Activated T-helper 1 cell treated with anti-CD3 and anti-CD28 coated beads, Interleukin-12 subunit alpha, Interleukin-12 subunit beta, Interleukin-2, Interleukin-4 antibody, amounts not matched to agents 30 ng/mL and 10 ng/mL and 1 ng/mL, durations not matched to agents 14 hours and 24 hours and 36 hours (primary cell): ENCODE measurements at regions not wholly inside any gene's neighbourhood (a gene's known extent, or its start where the extent isn't known, plus 50 kb on each side); places are given as distances from the start of the nearest gene placed in this dataset.
"Not testable (repeated sequence)": the region's sequence is repeated elsewhere in the genome, so short reads cannot be mapped to it uniquely, and the experiment has no call there.

ENCODE experiments used
- DNase-seq: peaks from one replicate; pipeline ENCODE4 v3.0.0; 2021; ENCODE audit warnings: low spot score
- H3K27ac Mint-ChIP-seq: one replicate; pipeline ENCODE4 v1.8.0; 2021; ENCODE audit warnings: mild to moderate bottlenecking, mixed read lengths
- H3K27me3 Mint-ChIP-seq: one replicate; pipeline ENCODE4 v1.8.0; 2022; ENCODE audit warnings: mild to moderate bottlenecking, moderate library complexity, mixed read lengths; ENCODE audit not compliant: insufficient read depth
- H3K36me3 Mint-ChIP-seq: one replicate; pipeline ENCODE4 v1.8.0; 2021; ENCODE audit warnings: low read depth, mixed read lengths
- H3K4me1 Mint-ChIP-seq: one replicate; pipeline ENCODE4 v1.8.0; 2021; ENCODE audit warnings: low read depth, mixed read lengths
- H3K4me3 Mint-ChIP-seq: one replicate; pipeline ENCODE4 v1.8.0; 2021; ENCODE audit warnings: mild to moderate bottlenecking, moderate library complexity, mixed read lengths
- H3K9me3 Mint-ChIP-seq: one replicate; pipeline ENCODE4 v1.8.0; 2021; ENCODE audit warnings: mixed read lengths
- intact Hi-C: fragments of 100-400 bp; cut with micrococcal nuclease; formaldehyde crosslinking; loops from one replicate; pipeline ENCODE4 v1.15.1; 2024

DNA sequence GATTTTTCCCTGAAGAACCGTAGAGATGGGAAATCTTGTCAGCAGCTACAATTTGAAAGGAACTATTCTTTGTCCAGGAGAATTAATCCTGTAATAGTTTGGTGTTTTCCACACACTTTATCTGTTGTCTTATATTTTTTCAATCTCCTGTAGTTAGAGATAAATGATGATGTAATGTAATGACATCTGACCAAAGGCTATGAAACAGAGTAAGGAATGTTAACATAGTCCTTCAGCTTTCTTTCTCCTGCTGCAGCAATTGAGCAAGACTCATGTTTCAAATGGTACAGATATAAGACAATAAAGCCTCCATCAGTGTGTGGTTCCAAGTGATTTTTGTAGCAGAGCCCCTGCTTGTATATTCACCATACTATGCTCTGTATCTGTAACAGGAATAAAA is 1028.4 kb downstream of the SI start:
- Mint-ChIP-seq H3K36me3 (no peaks in the 10 kb centered on the region), H3K27me3 (no peaks in the 10 kb centered on the region), H3K4me3 (no peak overlapping the region), H3K4me1 (no peaks in the 10 kb centered on the region), H3K27ac (no peak overlapping the region), H3K9me3 (peaks cover 4% of the 10 kb centered on the region)
- intact Hi-C loops, result no loop called here
- DNase-seq, result no peak

DNA sequence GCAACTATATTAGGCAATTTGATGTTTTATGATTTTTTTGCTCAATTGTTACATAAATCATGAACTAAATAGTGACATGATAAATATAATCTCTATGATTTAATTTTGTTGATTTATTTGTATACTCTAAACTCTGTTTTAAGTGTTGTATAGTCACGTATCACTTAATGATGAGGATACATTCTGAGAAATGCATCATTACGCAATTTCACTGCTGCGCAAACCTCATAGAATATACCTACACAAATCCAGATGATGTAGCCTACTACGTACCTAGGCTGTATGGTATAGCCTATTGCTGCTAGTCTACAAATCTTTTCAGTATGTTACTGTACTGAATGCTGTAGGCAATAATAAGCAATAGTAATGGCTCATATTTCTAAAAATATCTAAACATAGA is 1029.8 kb downstream of the SI start:
- no peaks in the 10 kb centered on the region for H3K4me1 Mint-ChIP-seq
- H3K4me3 Mint-ChIP-seq, result no peak overlapping the region
- H3K27me3 Mint-ChIP-seq, result no peaks in the 10 kb centered on the region
- H3K36me3 Mint-ChIP-seq, result no peaks in the 10 kb centered on the region
- no peak overlapping the region for H3K27ac Mint-ChIP-seq
- intact Hi-C loops, result no loop called here
- H3K9me3 Mint-ChIP-seq, result peaks cover 9% of the 10 kb centered on the region
- no peak for DNase-seq

DNA sequence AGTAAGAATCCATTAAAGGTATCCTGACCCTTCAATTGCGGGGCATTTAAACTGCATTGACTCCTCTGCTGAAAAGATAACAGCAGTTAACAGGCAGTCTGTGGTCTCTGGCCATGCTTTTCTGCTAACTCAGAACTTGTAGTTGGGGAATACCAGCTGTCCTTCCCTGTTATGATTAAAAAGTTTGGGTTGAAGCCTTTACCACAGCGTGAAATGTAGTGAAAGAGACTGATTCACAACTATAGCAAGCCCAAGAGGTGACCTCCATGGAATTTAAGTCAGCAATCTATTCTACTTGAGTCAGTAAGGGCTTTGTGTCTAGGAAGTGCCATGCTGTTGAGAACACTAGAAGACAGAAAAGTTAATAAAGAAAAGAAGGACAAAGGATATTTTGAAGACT is 1037.3 kb downstream of the SI start:
- Mint-ChIP-seq H3K4me3 (no peak overlapping the region), H3K9me3 (peaks cover 11% of the 10 kb centered on the region), H3K27ac (no peak overlapping the region), H3K4me1 (no peaks in the 10 kb centered on the region), H3K36me3 (no peaks in the 10 kb centered on the region), H3K27me3 (no peaks in the 10 kb centered on the region)
- intact Hi-C loops, result no loop called here
- DNase-seq, result no peak

DNA sequence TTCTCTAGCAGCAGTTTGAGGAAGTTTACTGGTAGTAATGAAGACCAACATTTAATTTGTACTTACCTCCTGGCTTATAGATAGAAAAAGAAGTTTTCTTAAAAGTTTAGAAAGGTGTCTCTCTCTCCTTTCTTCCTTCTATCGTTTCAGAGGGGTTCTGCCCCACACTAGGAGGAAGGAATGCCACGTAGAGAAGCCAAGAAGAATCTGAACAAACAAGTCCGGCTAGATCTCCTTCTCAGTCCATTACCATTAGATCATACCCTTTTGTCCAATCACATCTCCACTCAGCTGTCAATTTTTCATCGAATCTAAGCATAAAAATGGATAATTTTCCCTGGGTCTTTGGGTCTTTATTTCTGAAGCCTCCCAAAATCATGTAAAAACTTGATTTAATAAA is 1048.1 kb downstream of the SI start:
- H3K4me1 Mint-ChIP-seq, result no peaks in the 10 kb centered on the region
- no peak overlapping the region for H3K27ac Mint-ChIP-seq
- H3K36me3 Mint-ChIP-seq, result no peaks in the 10 kb centered on the region
- no peak overlapping the region for H3K4me3 Mint-ChIP-seq
- H3K9me3 Mint-ChIP-seq, result peaks cover 12% of the 10 kb centered on the region
- no peak for DNase-seq
- intact Hi-C loops, result no loop called here
- no peaks in the 10 kb centered on the region for H3K27me3 Mint-ChIP-seq

DNA sequence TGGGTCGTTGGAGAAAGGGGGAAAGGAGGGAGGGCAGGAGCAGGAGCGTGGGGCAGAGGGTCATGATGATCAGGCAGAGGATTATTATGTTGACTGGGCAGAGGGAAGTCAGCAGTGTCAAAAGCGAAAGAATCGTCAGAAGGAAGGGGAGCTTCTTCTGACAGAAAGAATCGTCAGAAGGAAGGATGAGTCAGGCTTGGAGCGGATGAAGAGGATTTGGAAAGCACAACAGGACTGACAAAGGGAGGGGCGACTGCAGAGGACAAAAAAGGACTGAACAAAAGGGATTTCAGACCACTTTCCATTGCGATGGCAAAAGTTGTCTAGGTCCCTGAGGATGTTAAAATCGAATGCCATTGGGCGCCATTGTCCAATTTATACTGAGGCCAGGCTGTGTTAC is 1053.5 kb downstream of the SI start:
- H3K4me1 Mint-ChIP-seq, result no peaks in the 10 kb centered on the region
- no peak for DNase-seq
- no peaks in the 10 kb centered on the region for H3K27me3 Mint-ChIP-seq
- H3K9me3 Mint-ChIP-seq, result peaks cover 17% of the 10 kb centered on the region
- no peak overlapping the region for H3K4me3 Mint-ChIP-seq
- H3K27ac Mint-ChIP-seq, result no peak overlapping the region
- no peaks in the 10 kb centered on the region for H3K36me3 Mint-ChIP-seq
- intact Hi-C loops, result no loop called here

DNA sequence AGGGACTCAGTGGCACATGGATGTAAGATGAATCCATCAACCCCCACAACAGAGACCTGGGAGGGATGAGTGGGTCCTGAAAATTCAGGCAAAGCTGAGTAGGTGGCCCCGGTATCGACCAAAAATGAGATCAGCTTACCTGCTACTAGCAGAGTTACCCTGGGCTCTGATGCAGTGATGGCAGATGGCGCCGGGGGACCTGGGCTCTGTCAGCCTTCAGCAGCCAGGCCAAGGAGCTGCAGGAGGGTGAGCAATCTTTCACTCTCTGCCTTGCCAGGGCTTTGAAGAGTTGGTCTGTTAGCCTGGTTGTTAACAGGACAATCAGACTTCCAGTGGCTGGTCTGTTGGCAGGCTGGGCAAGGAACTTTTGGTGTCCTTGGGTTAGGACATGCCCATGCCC is 1054.8 kb downstream of the SI start:
- Mint-ChIP-seq H3K36me3 (no peaks in the 10 kb centered on the region), H3K9me3 (peaks cover 13% of the 10 kb centered on the region), H3K4me3 (no peak overlapping the region), H3K27me3 (no peaks in the 10 kb centered on the region), H3K27ac (no peak overlapping the region), H3K4me1 (no peaks in the 10 kb centered on the region)
- DNase-seq, result no peak
- intact Hi-C loops, result no loop called here

DNA sequence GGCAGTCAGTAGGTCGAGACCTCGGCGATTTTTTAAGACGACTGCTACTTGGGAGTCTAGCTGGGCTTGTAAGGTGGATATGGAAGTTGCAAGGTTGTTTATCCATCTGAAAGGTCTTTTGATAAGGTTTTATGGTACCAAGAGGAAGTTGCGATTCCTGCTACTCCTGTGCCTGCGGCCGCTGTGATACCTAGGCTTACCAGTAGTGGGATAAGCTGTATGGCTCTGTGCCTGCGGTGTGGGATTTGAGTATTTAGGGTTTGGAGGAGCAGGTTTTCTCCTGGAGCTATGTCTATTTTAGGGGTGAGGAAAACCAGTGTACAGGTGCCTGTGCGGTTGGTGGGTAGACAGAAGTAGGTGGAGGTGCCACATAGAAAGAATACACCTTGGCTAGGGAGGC is 1059.8 kb downstream of the SI start:
- Mint-ChIP-seq H3K27me3 (no peaks in the 10 kb centered on the region), H3K9me3 (no peaks in the 10 kb centered on the region), H3K36me3 (no peaks in the 10 kb centered on the region), H3K4me3 (no peak overlapping the region), H3K4me1 (no peaks in the 10 kb centered on the region), H3K27ac (no peak overlapping the region)
- intact Hi-C loops, result no loop called here
- no peak for DNase-seq

DNA sequence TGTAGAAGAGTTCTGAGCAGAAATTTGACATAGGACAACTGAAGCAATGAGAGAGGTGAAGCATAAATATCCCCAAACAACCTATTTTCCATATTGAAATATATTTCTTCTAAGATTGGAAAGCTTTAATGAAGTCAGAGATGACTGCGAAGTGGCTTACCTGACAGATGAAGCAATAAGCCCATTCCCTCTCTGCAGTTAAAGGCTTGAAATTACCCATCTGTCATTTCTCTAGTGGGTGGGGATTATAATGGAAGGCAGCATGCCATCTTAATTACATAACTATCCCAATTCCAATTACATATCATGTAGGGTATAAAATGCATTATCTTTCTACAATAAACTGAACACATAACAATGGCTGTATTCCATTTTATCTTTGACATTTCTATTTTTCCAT is 1070.5 kb downstream of the SI start:
- Mint-ChIP-seq H3K4me1 (no peaks in the 10 kb centered on the region), H3K9me3 (peaks cover 4% of the 10 kb centered on the region), H3K36me3 (no peaks in the 10 kb centered on the region), H3K27me3 (no peaks in the 10 kb centered on the region), H3K27ac (no peak overlapping the region), H3K4me3 (no peak overlapping the region)
- no peak for DNase-seq
- intact Hi-C loops, result no loop called here

DNA sequence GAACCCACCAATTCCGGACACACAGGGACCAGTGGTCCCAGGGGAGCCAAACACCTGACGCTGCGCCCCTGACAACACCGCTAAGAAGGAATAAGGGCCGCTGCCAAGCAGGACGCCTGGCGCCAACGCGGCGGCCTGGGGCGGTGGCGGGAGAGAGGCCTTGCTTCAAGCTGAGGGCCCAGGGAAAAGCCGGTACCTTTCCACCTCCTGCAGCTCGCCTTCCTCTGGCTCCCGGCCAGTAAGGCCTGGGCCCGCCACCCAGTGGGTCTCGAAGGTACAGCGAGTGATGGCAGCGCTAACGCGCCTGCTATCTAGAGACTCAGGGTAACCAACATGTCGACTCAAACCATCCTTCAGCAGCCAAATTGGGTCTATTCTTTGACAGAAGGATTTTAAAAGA is 1074.1 kb downstream of the SI start:
- Mint-ChIP-seq H3K4me3 (no peak overlapping the region), H3K4me1 (no peaks in the 10 kb centered on the region), H3K27ac (no peak overlapping the region), H3K27me3 (no peaks in the 10 kb centered on the region), H3K36me3 (no peaks in the 10 kb centered on the region), H3K9me3 (peaks cover 4% of the 10 kb centered on the region)
- intact Hi-C loops, result no loop called here
- no peak for DNase-seq

DNA sequence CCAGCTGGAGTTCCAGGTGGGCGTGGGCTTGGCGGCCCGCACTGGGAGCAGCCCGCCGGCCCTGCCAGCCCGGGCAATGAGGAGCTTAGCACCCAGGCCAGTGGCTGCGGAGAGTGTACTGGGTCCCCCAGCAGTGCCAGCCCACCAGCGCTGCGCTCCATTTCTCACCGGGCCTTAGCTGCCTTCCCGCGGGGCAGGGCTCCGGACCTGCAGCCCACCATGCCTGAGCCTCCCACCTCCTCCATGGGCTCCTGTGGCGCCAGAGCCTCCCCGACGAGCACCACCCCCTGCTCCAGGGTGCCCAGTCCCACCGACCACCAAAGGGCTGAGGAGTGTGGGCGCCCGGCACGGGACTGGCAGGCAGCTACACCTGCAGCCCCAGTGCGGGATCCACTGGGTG is 1075.3 kb downstream of the SI start:
- H3K4me3 Mint-ChIP-seq, DNase-seq, H3K27ac Mint-ChIP-seq, H3K9me3 Mint-ChIP-seq, H3K27me3 Mint-ChIP-seq, H3K36me3 Mint-ChIP-seq, intact Hi-C loops, H3K4me1 Mint-ChIP-seq: not testable (repeated sequence)

DNA sequence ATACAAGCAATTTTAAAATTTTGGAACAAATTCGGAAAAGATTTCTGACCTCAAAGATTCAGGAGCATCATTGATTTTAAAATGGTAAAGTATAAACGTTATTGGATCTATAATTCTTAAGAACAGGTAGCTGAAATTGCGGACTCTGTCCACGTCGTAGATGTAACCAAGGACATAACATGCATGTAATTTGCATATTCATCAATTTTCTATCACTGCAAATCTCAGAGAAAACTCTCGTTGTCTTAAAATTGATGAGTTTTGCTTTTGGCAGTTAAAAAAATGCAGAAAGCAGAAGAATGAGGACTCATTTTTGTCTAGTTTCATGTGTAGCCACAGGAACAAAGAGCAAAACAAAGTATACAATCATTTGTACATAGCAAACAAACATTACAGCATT is 1094.4 kb downstream of the SI start:
- no peaks in the 10 kb centered on the region for H3K27me3 Mint-ChIP-seq
- H3K4me3 Mint-ChIP-seq, result no peak overlapping the region
- peaks cover 3% of the 10 kb centered on the region for H3K9me3 Mint-ChIP-seq

DNA sequence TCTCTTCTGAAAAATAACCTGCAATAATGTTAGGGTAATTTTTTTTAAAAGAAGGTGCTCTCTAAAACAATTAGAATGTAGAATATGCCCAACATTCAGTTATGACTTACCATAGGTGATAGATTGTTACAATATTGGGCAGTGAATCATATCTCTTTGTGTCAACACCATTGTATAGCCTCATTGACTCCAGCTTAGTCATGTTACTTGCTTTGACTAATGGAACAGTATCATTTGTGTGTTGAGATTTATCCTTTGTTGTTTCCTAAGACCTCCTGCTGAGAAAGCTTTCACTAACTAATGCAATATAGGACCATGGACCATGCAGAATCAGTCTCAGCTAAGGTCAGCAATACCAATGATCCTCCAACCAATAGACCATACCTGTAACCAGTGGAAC is 1106.4 kb downstream of the SI start:
- no peak for DNase-seq
- H3K36me3 Mint-ChIP-seq, result no peaks in the 10 kb centered on the region
- H3K27me3 Mint-ChIP-seq, result no peaks in the 10 kb centered on the region
- H3K9me3 Mint-ChIP-seq, result peaks cover 3% of the 10 kb centered on the region
- intact Hi-C loops, result no loop called here
- H3K4me3 Mint-ChIP-seq, result no peak overlapping the region
- no peaks in the 10 kb centered on the region for H3K4me1 Mint-ChIP-seq
- no peak overlapping the region for H3K27ac Mint-ChIP-seq

More for the DNA sequence above, 1094.4 kb downstream of the SI start:
- H3K4me1 Mint-ChIP-seq, result no peaks in the 10 kb centered on the region
- no peaks in the 10 kb centered on the region for H3K36me3 Mint-ChIP-seq
- no peak for DNase-seq
- H3K27ac Mint-ChIP-seq, result no peak overlapping the region
- intact Hi-C loops, result no loop called here

DNA sequence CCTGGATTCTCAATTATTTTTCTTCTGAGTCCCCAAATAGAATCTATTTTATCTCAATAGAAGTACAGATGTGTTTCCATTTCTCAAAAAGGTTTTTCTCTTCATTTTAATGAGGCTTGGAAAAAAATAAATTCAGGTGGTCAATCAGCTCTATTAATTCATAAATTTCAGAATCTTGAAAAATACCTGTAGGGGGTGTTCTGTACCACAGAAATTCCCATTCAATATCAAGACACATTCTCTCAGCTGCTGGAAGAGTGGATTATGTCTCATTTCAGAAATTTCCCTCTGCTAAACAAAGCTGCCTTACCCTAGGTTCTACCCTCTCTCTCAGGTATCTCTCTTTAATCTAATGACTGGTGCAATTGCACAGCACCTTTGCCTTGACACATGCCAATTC is 1121.2 kb downstream of the SI start:
- Mint-ChIP-seq H3K27ac (no peak overlapping the region), H3K36me3 (no peaks in the 10 kb centered on the region), H3K4me3 (no peak overlapping the region), H3K9me3 (no peaks in the 10 kb centered on the region), H3K27me3 (no peaks in the 10 kb centered on the region), H3K4me1 (no peaks in the 10 kb centered on the region)
- DNase-seq, result no peak
- intact Hi-C loops, result no loop called here

DNA sequence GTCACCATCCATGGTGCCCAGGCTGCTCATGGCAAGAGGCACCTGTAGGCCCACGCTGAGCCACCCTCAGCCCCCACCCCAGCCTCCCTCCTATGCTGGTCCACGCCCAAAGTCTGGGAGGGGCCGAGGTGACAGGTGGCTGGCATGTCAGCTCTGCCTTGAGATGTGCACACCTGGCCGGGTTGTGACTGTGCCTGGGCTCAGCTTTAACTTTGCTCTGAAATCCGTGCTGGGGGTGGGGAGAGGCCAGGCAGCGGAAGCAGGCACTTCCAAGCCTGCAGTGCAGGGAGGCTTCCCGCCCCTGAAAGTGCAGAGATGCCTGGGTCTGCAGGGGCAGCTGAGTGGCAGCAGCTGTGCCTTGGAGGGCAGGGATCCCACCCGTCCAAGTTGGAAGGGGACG is 1124.8 kb downstream of the SI start:
- H3K4me1 Mint-ChIP-seq, result no peaks in the 10 kb centered on the region
- H3K4me3 Mint-ChIP-seq, result no peak overlapping the region
- intact Hi-C loops, result no loop called here
- no peaks in the 10 kb centered on the region for H3K9me3 Mint-ChIP-seq
- DNase-seq, result no peak
- no peaks in the 10 kb centered on the region for H3K36me3 Mint-ChIP-seq
- no peak overlapping the region for H3K27ac Mint-ChIP-seq
- no peaks in the 10 kb centered on the region for H3K27me3 Mint-ChIP-seq
